IMR-90 (cell line): ENCODE measurements at regions not wholly inside any gene's neighbourhood (a gene's known extent, or its start where the extent isn't known, plus 50 kb on each side); places are given as distances from the start of the nearest gene placed in this dataset.

ENCODE experiments used
- ATAC-seq: fragments of 200-7000 bp; cut with Tn5 transposase; 2 replicates; pipeline ENCODE4 v1.9.1; 2020; ENCODE audit warnings: low read depth, mild to moderate bottlenecking, moderate library complexity
- BruUV-seq: library from RNA; stranded (reverse); fragments of 400-500 nt; replicated peaks from 2 replicates; lab custom pipeline; 2021; lab: Mats Ljungman, UMichigan
- CTCF ChIA-PET: fragments of 300-600 bp; formaldehyde crosslinking; extraction: SDS; loops from one replicate; lab custom pipeline; 2021; ENCODE audit warnings: antibody characterized with exemption; lab: Yijun Ruan, JAX
- POLR2A ChIA-PET: fragments of 300-600 bp; sonication (Branson Sonifier 250); formaldehyde crosslinking; loops from one replicate; lab custom pipeline; 2022; ENCODE audit warnings: antibody characterized with exemption; ENCODE audit not compliant: unreplicated experiment; lab: Charles Lee
- DNase-seq: peaks from one replicate; pipeline ENCODE4 v3.0.0; 2013
- H2AFZ ChIP-seq: replicated peaks from 2 replicates; pipeline ENCODE3; 2013; ENCODE audit warnings: low read length, mild to moderate bottlenecking; ENCODE audit not compliant: poor library complexity
- H2AK5ac ChIP-seq: 2 replicates; pipeline ENCODE4 v1.6.1; 2013; ENCODE audit warnings: low read depth, low read length, inconsistent platforms
- H2AK9ac ChIP-seq: replicated peaks from 2 replicates; pipeline ENCODE3; 2013; ENCODE audit warnings: mild to moderate bottlenecking, low read depth, low read length, moderate library complexity; ENCODE audit not compliant: poor library complexity
- H2BK120ac ChIP-seq: 2 replicates; pipeline ENCODE4 v1.6.1; 2013; ENCODE audit warnings: low read depth, low read length, inconsistent platforms
- H2BK15ac ChIP-seq: 3 replicates; pipeline ENCODE4 v1.6.1; 2013; ENCODE audit warnings: low read depth, low read length, inconsistent platforms
- H2BK20ac ChIP-seq: 2 replicates; pipeline ENCODE4 v1.6.1; 2013; ENCODE audit warnings: low read depth, mild to moderate bottlenecking, inconsistent platforms, low read length, moderate library complexity
- H2BK5ac ChIP-seq: 2 replicates; pipeline ENCODE4 v1.6.1; 2013; ENCODE audit warnings: mild to moderate bottlenecking, low read depth, low read length, inconsistent platforms; ENCODE audit not compliant: poor library complexity, severe bottlenecking
- H3K14ac ChIP-seq: replicated peaks from 2 replicates; pipeline ENCODE4 v1.6.1; 2013; ENCODE audit warnings: low read depth, low read length, inconsistent platforms
- H3K18ac ChIP-seq: 2 replicates; pipeline ENCODE4 v1.6.1; 2013; ENCODE audit warnings: low read depth, low read length, control low read depth
- H3K23ac ChIP-seq: 2 replicates; pipeline ENCODE4 v1.6.1; 2013; ENCODE audit warnings: low read depth, low read length, inconsistent platforms
- H3K27ac ChIP-seq: 2 replicates; pipeline ENCODE4 v1.5.1; 2013; ENCODE audit warnings: mild to moderate bottlenecking, control low read depth, low read length; ENCODE audit not compliant: insufficient read depth
- H3K27me3 ChIP-seq: 2 replicates; pipeline ENCODE4 v1.6.1; 2013; ENCODE audit warnings: low read length; ENCODE audit not compliant: control insufficient read depth, insufficient read depth
- H3K36me3 ChIP-seq: 2 replicates; pipeline ENCODE4 v1.6.1; 2013; ENCODE audit warnings: low read length, mixed read lengths; ENCODE audit not compliant: control insufficient read depth, insufficient read depth
- H3K4ac ChIP-seq: 2 replicates; pipeline ENCODE4 v1.6.1; 2013; ENCODE audit warnings: low read depth, low read length, inconsistent platforms
- H3K4me1 ChIP-seq: 2 replicates; pipeline ENCODE4 v1.6.1; 2013; ENCODE audit warnings: low read length, mixed read lengths; ENCODE audit not compliant: control insufficient read depth, insufficient read depth
- H3K4me2 ChIP-seq: 2 replicates; pipeline ENCODE4 v1.6.1; 2013; ENCODE audit warnings: low read depth, mild to moderate bottlenecking, control low read depth, low read length, moderate library complexity
- H3K4me3 ChIP-seq: 2 replicates; pipeline ENCODE4 v1.5.1; 2013; ENCODE audit warnings: low read depth, mild to moderate bottlenecking, control low read depth, low read length, moderate library complexity; ENCODE audit not compliant: insufficient read depth
- H3K56ac ChIP-seq: 2 replicates; pipeline ENCODE4 v1.6.1; 2013; ENCODE audit warnings: low read length, inconsistent platforms; ENCODE audit not compliant: insufficient read depth; ENCODE audit errors: extremely low read depth
- H3K79me1 ChIP-seq, 2 experiments: 2 replicates each; pipeline ENCODE4 v1.6.1; 2013; ENCODE audit warnings: low read length in 2 of 2, inconsistent platforms in 1 of 2, low read depth in 1 of 2
- H3K9ac ChIP-seq: 2 replicates; pipeline ENCODE4 v1.6.1; 2013; ENCODE audit warnings: low read depth, low read length, control low read depth
- H3K9me1 ChIP-seq: 2 replicates; pipeline ENCODE4 v1.6.1; 2013; ENCODE audit warnings: low read length, inconsistent platforms; ENCODE audit not compliant: insufficient read depth
- H3K9me3 ChIP-seq: 2 replicates; pipeline ENCODE4 v1.6.1; 2013; ENCODE audit warnings: low read length; ENCODE audit not compliant: control insufficient read depth, insufficient read depth
- H4K20me1 ChIP-seq: 2 replicates; pipeline ENCODE4 v1.6.1; 2013; ENCODE audit warnings: low read length, inconsistent platforms; ENCODE audit not compliant: insufficient read depth
- H4K5ac ChIP-seq: 2 replicates; pipeline ENCODE4 v1.6.1; 2013; ENCODE audit warnings: mild to moderate bottlenecking, low read depth, low read length, control low read depth
- H4K8ac ChIP-seq, 2 experiments: 2 replicates each; pipeline ENCODE4 v1.6.1; 2013; ENCODE audit warnings: low read depth in 2 of 2, low read length in 2 of 2, control low read depth in 1 of 2, inconsistent platforms in 1 of 2
- H4K91ac ChIP-seq: 2 replicates; pipeline ENCODE4 v1.6.1; 2013; ENCODE audit warnings: low read depth, low read length, inconsistent platforms; ENCODE audit not compliant: insufficient read depth
- BHLHE40 ChIP-seq: fragments of 150-350 bp; IDR thresholded peaks from 2 replicates; pipeline ENCODE4 v1.6.1; 2016; ENCODE audit warnings: mild to moderate bottlenecking, low read depth, low read length
- CEBPB ChIP-seq: IDR thresholded peaks from 2 replicates; pipeline ENCODE4 v1.6.1; 2012; ENCODE audit warnings: low read depth, low read length, improper control_type of control experiment
- CHD1 ChIP-seq: IDR thresholded peaks from 2 replicates; pipeline ENCODE4 v1.6.1; 2012; ENCODE audit warnings: low read depth, low read length, improper control_type of control experiment
- CTCF ChIP-seq: conservative IDR thresholded peaks from 2 replicates; pipeline ENCODE4 v1.5.1; 2012; ENCODE audit warnings: mild to moderate bottlenecking, low read depth, low read length, improper control_type of control experiment
- ELK1 ChIP-seq: fragments of 150-350 bp; IDR thresholded peaks from 2 replicates; pipeline ENCODE4 v1.6.1; 2016; ENCODE audit warnings: low read depth, mild to moderate bottlenecking, low read length, moderate library complexity, borderline replicate concordance
- FOS ChIP-seq: fragments of 150-350 bp; IDR thresholded peaks from 2 replicates; pipeline ENCODE4 v1.6.1; 2016; ENCODE audit warnings: low read depth, low read length
- MAFK ChIP-seq: IDR thresholded peaks from 2 replicates; pipeline ENCODE4 v1.6.1; 2012; ENCODE audit warnings: low read depth, low read length, improper control_type of control experiment
- MAZ ChIP-seq: IDR thresholded peaks from 2 replicates; pipeline ENCODE4 v1.6.1; 2012; ENCODE audit warnings: low read depth, mild to moderate bottlenecking, low read length, improper control_type of control experiment, moderate library complexity, borderline replicate concordance
- MXI1 ChIP-seq: IDR thresholded peaks from 2 replicates; pipeline ENCODE4 v1.6.1; 2012; ENCODE audit warnings: low read depth, mild to moderate bottlenecking, low read length, moderate library complexity, borderline replicate concordance
- NFE2L2 ChIP-seq: fragments of 150-350 bp; IDR thresholded peaks from 2 replicates; pipeline ENCODE4 v1.6.1; 2016; ENCODE audit warnings: low read depth, mild to moderate bottlenecking, low read length
- RAD21 ChIP-seq: IDR thresholded peaks from 2 replicates; pipeline ENCODE4 v1.6.1; 2012; ENCODE audit warnings: low read length, improper control_type of control experiment
- RFX5 ChIP-seq: IDR thresholded peaks from 2 replicates; pipeline ENCODE4 v1.8.0; 2012; ENCODE audit warnings: low read depth, mild to moderate bottlenecking, low read length, moderate library complexity
- SMC3 ChIP-seq: fragments of 150-350 bp; IDR thresholded peaks from 2 replicates; pipeline ENCODE4 v1.6.1; 2016; ENCODE audit warnings: low read depth, mild to moderate bottlenecking, antibody characterized with exemption, low read length, moderate library complexity
- WGBS, 2 experiments: methylation state at CpG; one replicate each; pipeline versions ENCODE4 v1.1.5 to v1.1.7; 2013; ENCODE audit warnings: missing lambda C conversion rate in 2 of 2; ENCODE audit not compliant: insufficient read length in 1 of 2; ENCODE audit errors: extremely low coverage in 2 of 2; 5-methylcytosine and 5-hydroxymethylcytosine counted together
- dilution Hi-C: fragments of 300-500 bp; cut with HindIII; formaldehyde crosslinking; loops from one replicate; pipeline ENCODE4 v1.14.3; 2018; ENCODE audit warnings: low sequenced_read_pairs; ENCODE audit not compliant: unreplicated experiment
- in situ Hi-C: fragments of 300-500 bp; cut with MboI; formaldehyde crosslinking; loops from 3 replicates; pipeline ENCODE4 v1.14.3; 2019; ENCODE audit warnings: low sequenced_read_pairs, inconsistent platforms, mixed read lengths
- intact Hi-C: fragments of 100-400 bp; cut with micrococcal nuclease; formaldehyde crosslinking; loops from 2 replicates; pipeline ENCODE4 v1.10.0; 2022

- Histone ChIP-seq H3K18ac (no peak overlapping the region), H4K91ac (no peak overlapping the region), H3K9me1 (no peaks in the 10 kb centered on the region), H3K27me3 (no peaks in the 10 kb centered on the region), H2BK20ac (no peak overlapping the region), H3K14ac (no peak overlapping the region), H3K79me1 (no peaks in the 10 kb centered on the region), H4K20me1 (no peaks in the 10 kb centered on the region), H2AFZ (no peak overlapping the region), H3K56ac (no peak overlapping the region), H3K4me1 (no peaks in the 10 kb centered on the region), H3K23ac (no peak overlapping the region), H3K36me3 (no peaks in the 10 kb centered on the region), H4K5ac (no peak overlapping the region), H3K9ac (no peak overlapping the region), H2AK5ac (no peak overlapping the region), H3K9me3 (no peaks in the 10 kb centered on the region; the same call in 1 of the 2 replicates), H2BK5ac (no peak overlapping the region), H3K4me3 (no peak overlapping the region), H2BK120ac (no peak overlapping the region), H3K4ac (no peak overlapping the region), H3K27ac (no peak overlapping the region), H3K4me2 (no peak overlapping the region), H4K8ac (no peak overlapping the region), H2BK15ac (no peak overlapping the region), H2AK9ac (no peak overlapping the region)
- ATAC-seq, result no peak
- CTCF ChIA-PET, result interaction anchor here (0.6 kb wide), 1 partner anchor 19 kb away, joined by 4 read pairs; no protein-coding TSS in a partner anchor
- WGBS, 2 experiments, result no CpG with 5 or more reads among the region's 1 CpG
- intact Hi-C loops, result no loop called here
- DNase-seq, result no peak
- dilution Hi-C loops, result no loop called here
- BruUV-seq, result no TSS peak
- in situ Hi-C loops, result no loop called here
- TF ChIP-seq FOS, result no peak
- TF ChIP-seq MXI1, result no peak
- no peak for TF ChIP-seq MAZ
- no peak for TF ChIP-seq SMC3
- no peak for TF ChIP-seq ELK1
- TF ChIP-seq BHLHE40, result no peak
- no peak for TF ChIP-seq CTCF
- no peak for TF ChIP-seq RFX5
- no peak for TF ChIP-seq NFE2L2
- TF ChIP-seq CHD1, result no peak
- TF ChIP-seq MAFK, result no peak
- no peak for TF ChIP-seq RAD21
- TF ChIP-seq CEBPB, result no peak
- POLR2A ChIA-PET, result no interaction called here
These were observed 85.0 kb upstream of the HELT start for GRCh38 chr4:184933311-184933710.
